MCF 10A (cell line): ENCODE measurements at regions not wholly inside any gene's neighbourhood (a gene's known extent, or its start where the extent isn't known, plus 50 kb on each side); places are given as distances from the start of the nearest gene placed in this dataset.

Experiments used
- BruUV-seq: library from RNA; stranded (reverse); fragments of 400-500 nt; replicated peaks from 2 replicates; lab custom pipeline; 2021; lab: Mats Ljungman, UMichigan
- CTCF ChIA-PET: fragments of 300-600 bp; sonication (Branson Sonifier 250); formaldehyde crosslinking; extraction: SDS; loops from one replicate; lab custom pipeline; 2021; ENCODE audit warnings: antibody characterized with exemption, inconsistent platforms; lab: Yijun Ruan, JAX
- POLR2A ChIA-PET: fragments of 300-600, 350-650 bp; sonication (Branson Sonifier 250); formaldehyde crosslinking; extraction: SDS; loops from one replicate; lab custom pipeline; 2020; ENCODE audit warnings: antibody characterized with exemption, inconsistent platforms; lab: Yijun Ruan, JAX
- DNase-seq: peaks from one replicate; pipeline ENCODE4 v3.0.0-alpha.2; 2018; ENCODE audit not compliant: unreplicated experiment
- H3K27ac Mint-ChIP-seq: one replicate; pipeline ENCODE4 v1.8.0; 2022; ENCODE audit warnings: mild to moderate bottlenecking, low read depth, mixed read lengths; ENCODE audit not compliant: unreplicated experiment
- H3K27me3 Mint-ChIP-seq: one replicate; pipeline ENCODE4 v1.8.0; 2022; ENCODE audit warnings: mixed read lengths; ENCODE audit not compliant: insufficient read depth, unreplicated experiment
- H3K36me3 Mint-ChIP-seq: one replicate; pipeline ENCODE4 v1.8.0; 2022; ENCODE audit warnings: mild to moderate bottlenecking, moderate library complexity, mixed read lengths; ENCODE audit not compliant: insufficient read depth, unreplicated experiment
- H3K4me1 Mint-ChIP-seq: one replicate; pipeline ENCODE4 v1.8.0; 2022; ENCODE audit warnings: mixed read lengths; ENCODE audit not compliant: insufficient read depth, unreplicated experiment
- H3K4me3 Mint-ChIP-seq: one replicate; pipeline ENCODE4 v1.8.0; 2022; ENCODE audit warnings: mild to moderate bottlenecking, moderate library complexity, mixed read lengths; ENCODE audit not compliant: unreplicated experiment
- H3K9me3 Mint-ChIP-seq: one replicate; pipeline ENCODE4 v1.8.0; 2022; ENCODE audit warnings: mixed read lengths; ENCODE audit not compliant: unreplicated experiment
- intact Hi-C: fragments of 100-400 bp; cut with micrococcal nuclease; formaldehyde crosslinking; loops from 2 replicates; pipeline ENCODE4 v1.14.1; 2022
- TF ChIP-seq, protein P1 (sequence below): fragments of 200-600 bp; IDR thresholded peaks from one replicate; pipeline ENCODE4 v1.8.0; 2022; ENCODE audit warnings: antibody characterized with exemption, mild to moderate bottlenecking; ENCODE audit not compliant: unreplicated experiment

DNA sequence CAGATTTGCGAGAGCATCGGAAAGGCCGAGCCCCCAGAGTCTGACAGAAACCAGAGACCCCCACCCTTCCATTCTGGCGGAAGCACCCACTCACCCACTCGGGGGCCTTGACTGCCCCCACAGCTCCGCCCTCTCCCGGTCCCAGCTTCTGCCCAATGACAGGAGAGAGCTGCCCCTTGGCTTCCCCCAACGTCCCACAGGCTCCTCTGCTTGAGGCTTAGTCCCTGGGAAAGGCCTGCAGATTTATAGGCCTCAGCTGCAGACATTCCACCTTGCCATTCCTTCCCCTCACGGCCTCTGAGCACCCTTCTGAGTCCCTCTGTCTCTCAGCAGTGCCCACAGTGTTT lies 125.0 kb upstream of the NCAM1 start:
- Mint-ChIP-seq H3K36me3 (peaks cover 7% of the 10 kb centered on the region), H3K4me1 (no peaks in the 10 kb centered on the region)
- CTCF ChIA-PET, result interaction anchor here (0.6 to 2.7 kb wide), 4 partner anchors 122 to 472 kb away, joined by 3 to 14 read pairs (median 4); no protein-coding TSS in a partner anchor

DNA sequence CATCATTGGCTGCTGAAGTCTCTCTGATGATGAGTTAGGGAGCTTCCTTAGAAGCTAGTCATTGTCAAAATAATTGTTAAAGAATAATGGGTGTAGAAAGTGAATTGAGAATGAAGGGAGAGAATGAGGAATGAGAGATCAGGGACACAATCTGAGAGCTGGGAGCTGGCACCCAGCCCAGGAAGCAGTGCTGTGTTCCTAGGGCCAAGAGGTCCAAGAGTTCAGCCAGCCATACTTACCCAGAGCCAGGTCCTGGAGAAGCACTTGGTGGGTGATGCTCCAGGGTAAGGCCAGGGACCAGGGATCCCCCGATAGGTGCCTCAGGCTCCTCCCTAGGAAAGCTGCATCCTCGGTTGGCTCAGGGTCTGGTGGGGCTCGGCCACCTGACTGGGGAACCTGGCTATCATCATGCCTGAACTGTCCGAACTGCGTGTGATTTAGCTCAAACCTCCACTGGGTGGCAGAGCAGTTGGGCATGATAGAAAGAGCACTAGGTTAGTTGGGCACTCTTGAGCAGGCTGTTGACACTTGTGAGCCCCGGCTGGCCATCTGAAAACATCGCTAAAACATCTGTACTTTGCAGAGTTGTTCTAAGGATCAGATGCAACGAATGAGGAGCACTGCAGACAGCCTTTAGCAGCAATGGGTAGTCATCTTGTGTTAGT lies 123.9 kb upstream of the NCAM1 start:
- intact Hi-C loops, result loop anchor here (1.0 kb wide), 2 partner anchors 277 to 452 kb away; no protein-coding TSS in a partner anchor
- peaks cover 15% of the 10 kb centered on the region for H3K27me3 Mint-ChIP-seq
- DNase-seq, result peak; percentile 33

More for the DNA sequence above, 125.0 kb upstream of the NCAM1 start:
- TF ChIP-seq, protein P1, sequence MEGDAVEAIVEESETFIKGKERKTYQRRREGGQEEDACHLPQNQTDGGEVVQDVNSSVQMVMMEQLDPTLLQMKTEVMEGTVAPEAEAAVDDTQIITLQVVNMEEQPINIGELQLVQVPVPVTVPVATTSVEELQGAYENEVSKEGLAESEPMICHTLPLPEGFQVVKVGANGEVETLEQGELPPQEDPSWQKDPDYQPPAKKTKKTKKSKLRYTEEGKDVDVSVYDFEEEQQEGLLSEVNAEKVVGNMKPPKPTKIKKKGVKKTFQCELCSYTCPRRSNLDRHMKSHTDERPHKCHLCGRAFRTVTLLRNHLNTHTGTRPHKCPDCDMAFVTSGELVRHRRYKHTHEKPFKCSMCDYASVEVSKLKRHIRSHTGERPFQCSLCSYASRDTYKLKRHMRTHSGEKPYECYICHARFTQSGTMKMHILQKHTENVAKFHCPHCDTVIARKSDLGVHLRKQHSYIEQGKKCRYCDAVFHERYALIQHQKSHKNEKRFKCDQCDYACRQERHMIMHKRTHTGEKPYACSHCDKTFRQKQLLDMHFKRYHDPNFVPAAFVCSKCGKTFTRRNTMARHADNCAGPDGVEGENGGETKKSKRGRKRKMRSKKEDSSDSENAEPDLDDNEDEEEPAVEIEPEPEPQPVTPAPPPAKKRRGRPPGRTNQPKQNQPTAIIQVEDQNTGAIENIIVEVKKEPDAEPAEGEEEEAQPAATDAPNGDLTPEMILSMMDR, result no peak
- Mint-ChIP-seq H3K9me3 (no peaks in the 10 kb centered on the region), H3K27ac (no peak overlapping the region), H3K4me3 (no peak overlapping the region), H3K27me3 (peaks cover 14% of the 10 kb centered on the region)
- POLR2A ChIA-PET, result no interaction called here
- BruUV-seq, result no TSS peak
- DNase-seq, result no peak
- intact Hi-C loops, result no loop called here

DNA sequence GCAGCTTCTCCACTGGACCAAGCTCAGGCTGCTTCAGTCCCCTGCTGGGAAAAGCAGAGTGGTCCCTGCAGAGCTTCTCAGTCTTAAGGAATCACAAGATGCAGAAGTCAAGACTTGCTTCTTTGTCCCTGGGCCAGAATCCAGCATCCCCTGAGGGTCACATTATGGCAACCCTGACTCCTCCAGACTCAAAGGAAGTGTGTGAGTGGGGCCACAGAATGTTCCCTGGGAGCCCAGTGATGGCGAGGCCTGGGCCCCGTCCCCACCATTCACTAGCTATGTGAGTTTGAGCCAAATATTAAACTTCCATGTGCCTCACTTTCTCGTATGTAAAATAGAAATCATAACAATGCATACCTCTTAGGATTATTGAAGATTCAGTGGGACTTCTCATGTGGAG lies 122.2 kb upstream of the NCAM1 start:
- Mint-ChIP-seq H3K9me3 (no peaks in the 10 kb centered on the region), H3K36me3 (peaks cover 7% of the 10 kb centered on the region), H3K4me1 (no peaks in the 10 kb centered on the region), H3K4me3 (no peak overlapping the region), H3K27me3 (peaks cover 15% of the 10 kb centered on the region), H3K27ac (no peak overlapping the region)
- CTCF ChIA-PET, result interaction anchor here (0.7 to 2.1 kb wide), 3 partner anchors 8 to 276 kb away, joined by 5 read pairs; no protein-coding TSS in a partner anchor
- no TSS peak for BruUV-seq
- no peak for DNase-seq
- POLR2A ChIA-PET, result no interaction called here
- intact Hi-C loops, result no loop called here
- TF ChIP-seq, protein P1, result no peak

More for the DNA sequence above, 123.9 kb upstream of the NCAM1 start:
- TF ChIP-seq, protein P1, result peak; percentile 12
- CTCF ChIA-PET, result interaction anchor here (0.6 to 2.7 kb wide), 10 partner anchors 13 to 453 kb away, joined by 3 to 14 read pairs (median 3); no protein-coding TSS in a partner anchor
- H3K4me1 Mint-ChIP-seq, result no peaks in the 10 kb centered on the region
- H3K27ac Mint-ChIP-seq, result no peak overlapping the region
- H3K4me3 Mint-ChIP-seq, result no peak overlapping the region
- POLR2A ChIA-PET, result interaction anchor here (0.7 to 0.9 kb wide), 2 partner anchors 137 to 177 kb away, joined by 3 to 5 read pairs; no protein-coding TSS in a partner anchor
- peaks cover 7% of the 10 kb centered on the region for H3K36me3 Mint-ChIP-seq
- H3K9me3 Mint-ChIP-seq, result no peaks in the 10 kb centered on the region
- no TSS peak for BruUV-seq

DNA sequence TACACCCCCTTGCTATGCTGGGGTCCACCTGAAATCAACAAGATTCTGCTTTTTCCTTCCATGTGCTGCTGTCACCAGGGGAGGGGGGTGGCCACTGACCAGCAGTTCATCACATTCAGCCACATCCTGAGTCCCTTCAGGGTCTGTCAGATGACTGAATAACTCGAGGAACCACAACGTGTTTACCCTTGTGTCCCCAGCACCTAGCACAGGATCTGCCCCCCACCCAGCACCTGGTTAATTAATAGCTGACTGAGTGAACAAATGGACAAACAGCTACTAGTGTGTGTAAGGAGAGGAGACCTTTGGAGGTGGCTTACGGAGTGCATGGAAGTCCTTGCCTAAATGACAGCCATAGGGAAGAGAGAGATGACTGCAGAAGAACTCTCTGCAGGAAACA lies 119.5 kb upstream of the NCAM1 start:
- Mint-ChIP-seq H3K27ac (no peak overlapping the region), H3K27me3 (peaks cover 30% of the 10 kb centered on the region)
- no TSS peak for BruUV-seq

More for the DNA sequence above, 119.5 kb upstream of the NCAM1 start:
- no peaks in the 10 kb centered on the region for H3K4me1 Mint-ChIP-seq
- peaks cover 7% of the 10 kb centered on the region for H3K36me3 Mint-ChIP-seq
- no peak overlapping the region for H3K4me3 Mint-ChIP-seq
- H3K9me3 Mint-ChIP-seq, result no peaks in the 10 kb centered on the region
- TF ChIP-seq, protein P1, result no peak
- ChIA-PET POLR2A (no interaction called here), CTCF (no interaction called here)
- no peak for DNase-seq
- intact Hi-C loops, result no loop called here
